ENCODE measurements at regions not wholly inside any gene's neighbourhood (a gene's known extent, or its start where the extent isn't known, plus 50 kb on each side); places are given as distances from the start of the nearest gene placed in this dataset.

DNA sequence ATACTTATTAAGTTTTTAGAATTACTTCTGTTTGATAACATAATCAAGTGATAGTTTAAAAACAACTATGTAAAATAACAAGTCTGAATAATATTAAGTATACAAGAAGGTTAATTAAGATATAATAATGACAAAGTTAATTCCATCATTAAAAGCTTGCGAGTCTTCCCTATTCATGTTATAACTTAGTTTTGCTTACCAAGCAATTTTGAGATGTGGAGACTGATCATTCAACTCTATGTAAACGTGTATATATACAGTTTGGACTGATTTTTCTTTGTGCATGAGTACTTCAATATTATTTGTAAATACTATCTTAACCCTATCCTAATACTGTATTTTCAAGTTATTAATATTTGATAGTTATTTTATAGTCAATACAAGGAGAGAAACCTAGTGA is 870.9 kb downstream of the GBE1 start:
- ATAC-seq (ENCODE audit: poor library complexity) (no peak), DNase-seq (no peak)
- intact Hi-C loops (cut with DNase I), result no loop called here

DNA sequence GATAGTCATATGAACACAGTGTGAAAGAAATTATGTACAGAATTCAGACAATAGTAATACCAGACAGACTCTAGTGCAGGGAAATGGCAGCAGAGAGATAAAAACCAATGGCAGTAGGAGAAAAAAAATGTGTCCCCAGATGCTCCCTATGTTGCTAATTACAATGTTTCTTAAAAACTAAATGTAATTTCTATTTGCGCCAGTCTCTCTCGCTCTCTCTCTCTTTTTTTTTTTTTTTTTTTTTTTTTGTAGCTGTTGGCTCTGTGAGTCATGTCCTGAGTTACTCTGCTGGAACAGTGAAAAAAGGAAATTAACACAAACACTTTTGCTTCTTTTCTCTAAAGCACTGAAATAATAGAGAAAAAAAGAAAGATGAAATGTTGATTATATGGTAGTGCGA is 871.9 kb downstream of the GBE1 start:
- intact Hi-C loops (cut with DNase I), result no loop called here
- ATAC-seq (ENCODE audit: poor library complexity) (no peak), DNase-seq (no peak)

DNA sequence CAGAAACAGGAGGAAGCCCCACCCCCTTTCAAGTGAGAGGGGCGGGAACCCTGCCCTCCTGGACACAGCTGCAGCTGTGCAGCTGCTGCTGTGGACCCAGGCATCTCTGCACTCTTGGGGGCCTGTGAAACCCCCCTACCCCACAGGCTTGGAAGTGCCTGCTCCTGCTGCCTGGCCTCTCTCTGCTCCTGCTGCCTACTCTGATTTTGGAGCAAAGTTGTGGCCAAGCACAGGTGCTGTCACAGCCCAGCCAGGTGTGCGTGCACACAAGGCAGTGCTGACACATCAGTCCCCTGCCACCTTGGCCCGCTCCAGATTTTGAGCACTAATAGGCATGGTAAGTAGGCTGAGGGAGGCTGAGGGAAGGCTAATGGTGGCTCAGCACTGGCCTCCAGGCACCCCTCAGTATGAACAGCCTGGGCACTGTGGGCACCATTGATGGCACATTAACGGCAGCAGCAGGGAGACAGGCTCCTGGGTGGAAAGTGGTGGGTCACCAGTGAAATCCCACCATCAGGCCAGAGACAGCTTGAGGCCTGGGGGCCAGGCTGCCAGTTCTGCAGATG is 890.9 kb downstream of the GBE1 start:
- intact Hi-C loops (cut with DNase I), result no loop called here
- DNase-seq (no peak), ATAC-seq (ENCODE audit: poor library complexity) (no peak)

DNA sequence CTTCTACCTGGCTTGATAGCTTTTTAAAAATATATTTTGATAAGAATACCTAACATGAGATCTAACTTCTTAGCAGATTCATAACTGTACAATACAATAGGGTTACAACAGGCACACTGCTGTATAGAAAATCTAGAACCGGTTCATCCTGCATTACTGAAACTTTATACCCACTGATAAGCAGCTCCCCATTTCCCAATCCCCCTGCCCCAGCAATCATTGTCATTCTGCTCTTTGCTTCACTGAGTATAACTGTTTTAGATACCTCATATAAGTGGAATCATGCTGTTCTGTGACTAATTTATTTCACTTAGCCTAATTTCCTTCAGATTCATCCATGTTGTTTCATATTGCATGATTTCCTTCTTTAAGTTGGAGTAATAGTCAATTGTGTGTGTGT is 906.0 kb downstream of the GBE1 start:
- DNase-seq, result no peak
- ATAC-seq (ENCODE audit: poor library complexity), result no peak
- intact Hi-C loops (cut with DNase I), result no loop called here

DNA sequence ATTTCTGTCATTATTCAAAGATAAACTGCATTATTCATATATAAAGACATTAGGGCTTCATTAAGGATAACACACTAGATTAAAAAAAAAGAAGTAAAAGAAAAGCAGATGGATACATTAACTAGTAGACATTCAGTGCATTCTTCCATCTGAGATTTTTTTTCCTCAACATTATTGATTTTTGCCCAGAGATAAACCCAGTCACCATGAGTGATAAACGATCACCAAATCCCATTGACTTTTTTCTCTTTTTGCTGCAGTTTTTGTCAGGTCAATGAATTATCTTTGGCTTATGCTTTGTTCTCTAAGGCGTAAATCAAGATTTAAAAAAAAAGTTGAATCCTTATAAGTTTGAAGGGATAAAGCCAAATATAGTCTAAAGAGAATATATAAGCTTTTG is 925.0 kb downstream of the GBE1 start:
- ATAC-seq (ENCODE audit: poor library complexity) (no peak), DNase-seq (no peak)
- intact Hi-C loops (cut with DNase I), result no loop called here

GRCh38 chr3:80807577-80807976 is 953.9 kb downstream of the GBE1 start:
- intact Hi-C loops (cut with DNase I), result no loop called here
- ATAC-seq (ENCODE audit: poor library complexity) (no peak), DNase-seq (no peak)

DNA sequence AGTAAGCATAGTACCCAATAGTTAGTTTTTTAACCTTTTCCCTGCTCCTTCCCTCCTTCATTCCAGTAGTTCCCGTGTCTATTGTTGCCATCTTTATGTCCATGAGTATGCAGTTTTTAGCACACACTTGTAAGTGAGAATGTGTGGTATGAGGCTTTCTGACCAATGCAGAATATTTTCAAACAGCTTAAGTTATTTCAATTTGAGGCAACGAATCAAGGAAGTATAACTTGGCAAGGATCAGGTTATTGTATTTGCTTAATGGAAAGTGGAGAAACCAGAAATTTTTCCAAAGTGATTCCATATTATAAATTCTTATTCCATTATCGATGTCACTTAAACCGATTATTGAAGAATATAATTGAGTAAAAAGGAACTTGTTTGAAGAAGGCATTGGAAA is 954.8 kb downstream of the GBE1 start:
- intact Hi-C loops (cut with DNase I), result no loop called here
- ATAC-seq (ENCODE audit: poor library complexity) (no peak), DNase-seq (no peak)

DNA sequence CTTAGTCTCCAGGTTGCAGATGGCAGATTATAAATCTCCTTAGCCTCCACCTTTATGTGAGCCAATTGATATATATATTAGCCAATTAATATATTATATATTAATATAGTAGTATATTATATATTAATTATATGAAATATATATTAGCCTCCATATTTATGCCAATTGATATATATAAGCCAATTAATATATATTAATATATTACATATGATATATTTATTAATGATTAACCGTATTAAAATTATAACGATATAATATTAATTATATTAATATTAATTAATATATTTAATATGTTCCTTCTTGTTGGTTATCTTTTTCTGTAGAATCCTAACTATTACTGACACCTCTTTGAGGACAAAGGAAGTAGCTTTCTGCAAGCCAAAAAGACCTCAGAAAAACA is 972.5 kb downstream of the GBE1 start:
- intact Hi-C loops (cut with DNase I), result no loop called here
- DNase-seq (no peak), ATAC-seq (ENCODE audit: poor library complexity) (no peak)

GRCh38 chr3:80785875-80786274 is 975.6 kb downstream of the GBE1 start:
- DNase-seq (no peak), ATAC-seq (ENCODE audit: poor library complexity) (no peak)
- intact Hi-C loops (cut with DNase I), result no loop called here

- no peak for ATAC-seq (ENCODE audit: poor library complexity)
- intact Hi-C loops (cut with DNase I), result no loop called here
These were observed 976.0 kb downstream of the GBE1 start for GRCh38 chr3:80785475-80785874.

GRCh38 chr3:80771085-80771484 is 990.4 kb downstream of the GBE1 start:
- ATAC-seq (ENCODE audit: poor library complexity) (no peak), DNase-seq (no peak)
- intact Hi-C loops (cut with DNase I), result no loop called here

More at GRCh38 chr3:80785475-80785874, 976.0 kb downstream of the GBE1 start:
- no peak for DNase-seq

- no peak for ATAC-seq (ENCODE audit: poor library complexity)
- intact Hi-C loops (cut with DNase I), result no loop called here
These were observed 991.1 kb downstream of the GBE1 start for GRCh38 chr3:80770106-80771074.

GRCh38 chr3:80769683-80770082 is 991.8 kb downstream of the GBE1 start:
- no peak for ATAC-seq (ENCODE audit: poor library complexity)
- DNase-seq, result no peak
- intact Hi-C loops (cut with DNase I), result no loop called here

More at GRCh38 chr3:80770106-80771074, 991.1 kb downstream of the GBE1 start:
- no peak for DNase-seq

GRCh38 chr3:80767604-80768003 is 993.8 kb downstream of the GBE1 start:
- intact Hi-C loops (cut with DNase I), result no loop called here
- DNase-seq, result no peak
- no peak for ATAC-seq (ENCODE audit: poor library complexity)

- intact Hi-C loops (cut with DNase I), result no loop called here
- ATAC-seq (ENCODE audit: poor library complexity) (no peak), DNase-seq (no peak)
These were observed 987.2 kb upstream of the ROBO1 start for GRCh38 chr3:80754969-80755368.

GRCh38 chr3:80753021-80753420 is 985.2 kb upstream of the ROBO1 start:
- DNase-seq, result no peak
- ATAC-seq (ENCODE audit: poor library complexity), result no peak
- intact Hi-C loops (cut with DNase I), result no loop called here

- intact Hi-C loops (cut with DNase I), result no loop called here
- no peak for DNase-seq
- no peak for ATAC-seq (ENCODE audit: poor library complexity)
These were observed 982.8 kb upstream of the ROBO1 start for GRCh38 chr3:80750637-80751036.

- intact Hi-C loops (cut with DNase I), result no loop called here
- no peak for ATAC-seq (ENCODE audit: poor library complexity)
- no peak for DNase-seq
These were observed 967.1 kb upstream of the ROBO1 start for GRCh38 chr3:80734920-80735319.

DNA sequence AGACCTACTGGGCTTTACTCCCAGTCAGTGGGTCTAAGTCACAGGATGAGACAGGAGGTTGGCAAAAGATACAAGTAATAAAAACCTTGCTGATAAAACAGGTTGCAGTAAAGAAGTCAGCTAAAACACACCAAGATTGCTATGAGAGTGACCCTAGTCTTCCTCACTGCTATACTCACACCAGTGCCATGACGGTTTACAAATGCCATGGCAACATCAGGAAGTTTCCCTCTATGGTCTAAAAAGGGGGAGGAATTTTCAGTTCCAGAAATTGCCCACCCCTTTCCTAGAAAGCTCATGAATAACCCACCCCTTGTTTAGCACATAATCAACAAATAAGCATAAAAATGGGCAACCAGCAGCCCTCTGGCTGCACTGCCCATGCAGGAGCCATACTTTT is 966.7 kb upstream of the ROBO1 start:
- intact Hi-C loops (cut with DNase I), result no loop called here
- ATAC-seq (ENCODE audit: poor library complexity), result no peak
- DNase-seq, result no peak

- intact Hi-C loops (cut with DNase I), result no loop called here
- DNase-seq (no peak), ATAC-seq (ENCODE audit: poor library complexity) (no peak)
These were observed 965.9 kb upstream of the ROBO1 start for GRCh38 chr3:80733522-80734176.

All from Right ventricle myocardium superior (tissue), 1 donor.